Trophoblast cell (in vitro differentiated cells and primary cell): ENCODE measurements at regions not wholly inside any gene's neighbourhood (a gene's known extent, or its start where the extent isn't known, plus 50 kb on each side); places are given as distances from the start of the nearest gene placed in this dataset.

Experiments used
- DNase-seq, 2 donors: peaks; one replicate each; pipeline ENCODE4 v3.0.0-alpha.2; 2016
- H2AFZ ChIP-seq: 2 replicates; pipeline ENCODE4 v1.6.1; 2013; ENCODE audit warnings: low read length, moderate library complexity, mild to moderate bottlenecking; ENCODE audit not compliant: insufficient read depth, poor library complexity
- H2AK5ac ChIP-seq: 2 replicates; pipeline ENCODE4 v1.6.1; 2013; ENCODE audit warnings: mild to moderate bottlenecking, low read length
- H2BK120ac ChIP-seq: 2 replicates; pipeline ENCODE4 v1.6.1; 2013; ENCODE audit warnings: low read length, mild to moderate bottlenecking, moderate library complexity; ENCODE audit not compliant: insufficient read depth, poor library complexity
- H2BK12ac ChIP-seq: 2 replicates; pipeline ENCODE4 v1.6.1; 2013; ENCODE audit warnings: mild to moderate bottlenecking, low read length, moderate library complexity
- H2BK5ac ChIP-seq: 2 replicates; pipeline ENCODE4 v1.6.1; 2013; ENCODE audit warnings: low read length, low read depth, moderate library complexity, mild to moderate bottlenecking; ENCODE audit not compliant: poor library complexity
- H3K14ac ChIP-seq: 2 replicates; pipeline ENCODE4 v1.6.1; 2013; ENCODE audit warnings: mild to moderate bottlenecking, low read length
- H3K18ac ChIP-seq: 2 replicates; pipeline ENCODE4 v1.6.1; 2013; ENCODE audit warnings: mild to moderate bottlenecking, low read length
- H3K23ac ChIP-seq: 2 replicates; pipeline ENCODE4 v1.6.1; 2013; ENCODE audit warnings: low read length
- H3K27ac ChIP-seq: 2 replicates; pipeline ENCODE4 v1.5.1; 2013; ENCODE audit warnings: low read depth, mild to moderate bottlenecking, inconsistent platforms, low read length, moderate library complexity
- H3K27me3 ChIP-seq: 2 replicates; pipeline ENCODE4 v1.6.1; 2013; ENCODE audit warnings: inconsistent platforms, mild to moderate bottlenecking, low read length, moderate library complexity; ENCODE audit not compliant: insufficient read depth
- H3K36me3 ChIP-seq, 2 experiments: 1 replicate in 1 of 2; 2 replicates in 1 of 2; pipeline ENCODE4 v1.6.1; 2013; ENCODE audit warnings: low read length in 2 of 2, mild to moderate bottlenecking in 2 of 2, moderate library complexity in 1 of 2; ENCODE audit not compliant: insufficient read depth in 2 of 2, control insufficient read depth in 1 of 2
- H3K4ac ChIP-seq: 2 replicates; pipeline ENCODE4 v1.6.1; 2013; ENCODE audit warnings: low read depth, mild to moderate bottlenecking, low read length, moderate library complexity
- H3K4me1 ChIP-seq, 2 experiments: 1 replicate in 1 of 2; 2 replicates in 1 of 2; pipeline ENCODE4 v1.6.1; 2013; ENCODE audit warnings: low read length in 2 of 2, mild to moderate bottlenecking in 2 of 2, moderate library complexity in 1 of 2; ENCODE audit not compliant: insufficient read depth in 2 of 2, control insufficient read depth in 1 of 2
- H3K4me2 ChIP-seq: 2 replicates; pipeline ENCODE4 v1.6.1; 2013; ENCODE audit warnings: inconsistent platforms, mild to moderate bottlenecking, low read length, moderate library complexity
- H3K4me3 ChIP-seq: 2 replicates; pipeline ENCODE4 v1.5.1; 2013; ENCODE audit warnings: mild to moderate bottlenecking, low read depth, low read length, inconsistent platforms
- H3K79me1 ChIP-seq: one replicate; pipeline ENCODE4 v1.6.1; 2013; ENCODE audit warnings: low read length
- H3K79me2 ChIP-seq: 2 replicates; pipeline ENCODE4 v1.6.1; 2013; ENCODE audit warnings: low read length, mild to moderate bottlenecking; ENCODE audit not compliant: control insufficient read depth, insufficient read depth, poor library complexity
- H3K9ac ChIP-seq: 2 replicates; pipeline ENCODE4 v1.6.1; 2013; ENCODE audit warnings: mild to moderate bottlenecking, low read length
- H3K9me3 ChIP-seq: 2 replicates; pipeline ENCODE4 v1.6.1; 2013; ENCODE audit warnings: low read depth, mild to moderate bottlenecking, control low read depth, inconsistent platforms, low read length; ENCODE audit not compliant: insufficient read depth
- H4K12ac ChIP-seq: 2 replicates; pipeline ENCODE4 v1.6.1; 2013; ENCODE audit warnings: low read depth, mild to moderate bottlenecking, low read length, moderate library complexity
- H4K8ac ChIP-seq: 2 replicates; pipeline ENCODE4 v1.6.1; 2013; ENCODE audit warnings: low read depth, mild to moderate bottlenecking, low read length, moderate library complexity
- H4K91ac ChIP-seq: one replicate; pipeline ENCODE4 v1.6.1; 2013; ENCODE audit warnings: low read depth, mild to moderate bottlenecking, low read length, moderate library complexity
- WGBS: extraction: QIAGEN DNeasy Blood & Tissue Kit; methylation state at CpG from one replicate; pipeline ENCODE4 v1.1.7; 2013; ENCODE audit warnings: missing lambda C conversion rate; ENCODE audit not compliant: insufficient read length, insufficient coverage; ENCODE audit errors: extremely low coverage; 5-methylcytosine and 5-hydroxymethylcytosine counted together

GRCh38 chr3:99483841-99484240, 154.6 kb upstream of the COL8A1 start:
- Histone ChIP-seq H3K14ac (no peak overlapping the region), H2AK5ac (no peak overlapping the region), H4K8ac (no peak overlapping the region), H3K4me2 (no peak overlapping the region), H3K79me1 (no peaks in the 10 kb centered on the region), H3K23ac (no peak overlapping the region), H3K4me1 (no peaks in the 10 kb centered on the region), H3K9ac (no peak overlapping the region), H3K4me3 (no peak overlapping the region), H3K9me3 (peaks cover 8% of the 10 kb centered on the region), H3K4ac (no peak overlapping the region), H2AFZ (no peak overlapping the region), H2BK12ac (no peak overlapping the region), H3K27ac (no peak overlapping the region), H4K12ac (no peak overlapping the region), H4K91ac (no peak overlapping the region), H3K27me3 (no peaks in the 10 kb centered on the region), H2BK120ac (no peak overlapping the region), H3K18ac (no peak overlapping the region), H2BK5ac (no peak overlapping the region), H3K79me2 (no peaks in the 10 kb centered on the region), H3K36me3 (no peaks in the 10 kb centered on the region)
- DNase-seq, result no peak

DNA sequence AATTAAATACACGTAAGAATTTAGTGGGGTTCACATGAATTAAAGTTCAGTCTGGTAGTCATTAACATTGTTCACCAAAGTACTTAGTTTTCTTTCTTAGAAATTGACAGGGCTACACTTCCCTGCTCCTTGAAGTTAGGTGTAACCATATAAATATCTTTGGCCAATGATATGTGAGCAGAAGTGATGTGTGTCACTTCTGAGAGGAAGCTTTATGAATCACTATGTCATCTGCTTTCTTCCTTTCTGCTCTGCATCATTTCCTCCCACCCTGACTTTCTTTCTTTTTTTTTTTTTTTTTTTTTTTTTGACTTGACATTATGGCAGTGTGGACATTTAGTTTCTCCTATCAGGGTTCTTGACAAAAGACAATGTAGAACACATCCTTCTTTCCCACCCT, 156.2 kb upstream of the COL8A1 start:
- H2BK5ac ChIP-seq, result no peak overlapping the region
- no CpG with 5 or more reads among the region's 1 CpG for WGBS

GRCh38 chr3:99481561-99481960, 156.8 kb upstream of the COL8A1 start:
- Histone ChIP-seq H3K79me1 (no peaks in the 10 kb centered on the region), H3K4me1 (no peaks in the 10 kb centered on the region), H3K9me3 (peaks cover 3% of the 10 kb centered on the region), H3K27me3 (no peaks in the 10 kb centered on the region), H2BK5ac (no peak overlapping the region), H2AFZ (no peak overlapping the region), H4K91ac (no peak overlapping the region), H3K36me3 (no peaks in the 10 kb centered on the region), H2AK5ac (no peak overlapping the region), H3K79me2 (no peaks in the 10 kb centered on the region), H3K18ac (no peak overlapping the region), H2BK120ac (no peak overlapping the region), H3K27ac (no peak overlapping the region), H3K4me2 (no peak overlapping the region), H3K4me3 (no peak overlapping the region), H3K14ac (no peak overlapping the region), H4K12ac (no peak overlapping the region), H3K23ac (no peak overlapping the region), H3K4ac (no peak overlapping the region), H4K8ac (no peak overlapping the region), H2BK12ac (no peak overlapping the region), H3K9ac (no peak overlapping the region)
- no peak for DNase-seq
- WGBS, result no CpG with 5 or more reads among the region's 2 CpGs

More for the DNA sequence above, 156.2 kb upstream of the COL8A1 start:
- H3K23ac ChIP-seq, result no peak overlapping the region
- H2BK120ac ChIP-seq, result no peak overlapping the region
- no peaks in the 10 kb centered on the region for H3K27me3 ChIP-seq
- no peak overlapping the region for H2AK5ac ChIP-seq
- H3K4me3 ChIP-seq, result no peak overlapping the region
- H2BK12ac ChIP-seq, result no peak overlapping the region
- H3K18ac ChIP-seq, result no peak overlapping the region
- no peak overlapping the region for H2AFZ ChIP-seq
- no peak overlapping the region for H4K91ac ChIP-seq
- H3K79me1 ChIP-seq, result no peaks in the 10 kb centered on the region
- H3K9ac ChIP-seq, result no peak overlapping the region
- H3K4me1 ChIP-seq, result no peaks in the 10 kb centered on the region
- H3K79me2 ChIP-seq, result no peaks in the 10 kb centered on the region
- H4K12ac ChIP-seq, result no peak overlapping the region
- H4K8ac ChIP-seq, result no peak overlapping the region
- H3K14ac ChIP-seq, result no peak overlapping the region
- H3K9me3 ChIP-seq, result peaks cover 8% of the 10 kb centered on the region
- H3K27ac ChIP-seq, result no peak overlapping the region
- no peak overlapping the region for H3K4me2 ChIP-seq
- H3K36me3 ChIP-seq, result no peaks in the 10 kb centered on the region
- DNase-seq, result no peak
- no peak overlapping the region for H3K4ac ChIP-seq

GRCh38 chr3:99479768-99480167, 158.6 kb upstream of the COL8A1 start:
- Histone ChIP-seq H3K23ac (no peak overlapping the region), H4K12ac (no peak overlapping the region), H3K36me3 (no peaks in the 10 kb centered on the region), H4K91ac (no peak overlapping the region), H3K9ac (no peak overlapping the region), H2BK12ac (no peak overlapping the region), H3K9me3 (no peaks in the 10 kb centered on the region), H3K4me3 (no peak overlapping the region), H4K8ac (no peak overlapping the region), H2BK5ac (no peak overlapping the region), H2AFZ (no peak overlapping the region), H2BK120ac (no peak overlapping the region), H3K4ac (no peak overlapping the region), H3K18ac (no peak overlapping the region), H3K14ac (no peak overlapping the region), H3K27me3 (no peaks in the 10 kb centered on the region), H3K4me2 (no peak overlapping the region), H3K4me1 (no peaks in the 10 kb centered on the region), H2AK5ac (no peak overlapping the region), H3K79me1 (no peaks in the 10 kb centered on the region), H3K27ac (no peak overlapping the region), H3K79me2 (no peaks in the 10 kb centered on the region)
- DNase-seq, result no peak
- WGBS, result no CpG with 5 or more reads among the region's 2 CpGs
